Medulla oblongata (tissue), 1 donor: ENCODE measurements at regions not wholly inside any gene's neighbourhood (a gene's known extent, or its start where the extent isn't known, plus 50 kb on each side); places are given as distances from the start of the nearest gene placed in this dataset.
"Not testable (repeated sequence)": the region's sequence is repeated elsewhere in the genome, so short reads cannot be mapped to it uniquely, and the experiment has no call there.

ENCODE experiments used
- DNase-seq: peaks from one replicate; pipeline ENCODE4 v3.0.0-alpha.2; 2015; ENCODE audit errors: extremely low spot score

DNA sequence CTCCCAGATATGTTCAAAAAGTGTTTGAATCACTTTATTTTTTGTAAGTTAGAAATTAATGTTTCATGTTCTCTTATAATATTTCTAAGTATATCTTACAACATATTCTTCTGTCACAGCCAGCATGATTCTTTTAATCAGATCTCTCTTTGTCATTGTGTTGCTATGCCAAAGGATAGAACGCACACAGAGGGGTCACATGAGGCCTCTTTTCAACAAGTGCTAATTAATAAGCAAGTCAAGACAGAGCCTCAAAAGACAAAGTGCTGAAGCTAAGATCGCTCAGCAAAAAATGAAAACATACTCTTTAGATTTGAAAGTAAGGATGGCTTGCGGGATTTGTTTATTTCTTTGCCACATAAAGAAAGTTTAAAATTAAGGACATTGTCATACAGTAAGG, 508.8 kb upstream of the PTCHD4 start:
- DNase-seq = no peak

DNA sequence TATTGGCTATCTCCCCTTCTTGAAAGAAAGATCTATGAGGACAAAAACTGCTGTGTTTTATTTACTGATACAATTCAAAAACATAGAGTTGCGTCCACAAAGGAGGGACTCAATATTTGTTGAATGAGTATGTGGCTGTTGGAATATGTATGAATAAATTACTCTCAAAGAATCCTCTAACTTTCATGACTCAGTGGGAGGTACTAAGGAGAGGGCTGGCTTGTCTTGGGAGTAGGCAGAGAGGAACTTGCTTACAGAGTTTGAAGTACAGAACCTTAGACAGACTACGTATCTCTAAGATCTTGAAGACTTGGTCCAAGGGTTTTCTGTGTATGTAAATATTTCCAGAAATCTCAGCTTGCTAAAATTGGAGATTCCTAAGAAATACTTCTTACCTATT, 504.0 kb upstream of the PTCHD4 start:
- no peak for DNase-seq

DNA sequence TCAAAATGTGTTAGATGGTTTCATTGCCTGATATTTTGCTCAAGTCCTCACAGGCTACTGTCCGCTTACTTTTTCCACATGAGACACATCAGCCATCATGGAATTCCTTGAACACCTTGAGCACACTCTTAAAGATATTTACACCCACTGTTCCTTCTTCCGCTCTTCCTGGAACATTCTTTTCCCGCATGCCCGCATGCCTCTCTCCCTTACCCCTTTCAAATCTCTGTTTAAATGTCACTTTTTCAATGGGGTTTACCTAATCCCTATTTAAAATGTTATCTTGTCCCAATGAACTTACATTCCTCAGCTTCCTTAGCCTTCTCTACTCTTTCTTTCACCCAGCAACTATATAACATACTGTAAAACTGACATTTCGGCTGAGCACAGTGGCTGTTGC, 503.3 kb upstream of the PTCHD4 start:
- DNase-seq = no peak

- no peak for DNase-seq
These were observed 502.4 kb upstream of the PTCHD4 start for GRCh38 chr6:48613231-48613949.

GRCh38 chr6:48611332-48611731, 500.3 kb upstream of the PTCHD4 start:
- DNase-seq = no peak

DNA sequence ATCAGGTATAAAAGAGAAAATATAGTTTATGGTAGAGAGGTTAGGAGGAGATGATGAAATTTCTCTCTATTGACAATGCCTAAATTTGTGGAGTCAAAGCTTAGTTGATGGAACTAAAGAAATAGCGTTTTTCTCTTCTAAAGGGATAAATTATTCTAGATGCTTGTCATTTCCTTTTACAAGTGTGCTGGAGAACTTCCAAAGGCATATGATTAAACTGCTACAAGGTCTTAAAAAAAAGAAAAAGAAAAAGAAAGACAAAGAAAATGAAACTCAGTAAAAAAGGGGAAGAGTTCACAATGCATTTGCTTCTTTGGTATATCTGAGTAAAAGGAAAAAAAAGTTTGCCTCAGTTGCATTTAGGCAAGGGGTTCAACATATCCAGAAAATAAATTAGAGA, 499.8 kb upstream of the PTCHD4 start:
- DNase-seq = no peak

DNA sequence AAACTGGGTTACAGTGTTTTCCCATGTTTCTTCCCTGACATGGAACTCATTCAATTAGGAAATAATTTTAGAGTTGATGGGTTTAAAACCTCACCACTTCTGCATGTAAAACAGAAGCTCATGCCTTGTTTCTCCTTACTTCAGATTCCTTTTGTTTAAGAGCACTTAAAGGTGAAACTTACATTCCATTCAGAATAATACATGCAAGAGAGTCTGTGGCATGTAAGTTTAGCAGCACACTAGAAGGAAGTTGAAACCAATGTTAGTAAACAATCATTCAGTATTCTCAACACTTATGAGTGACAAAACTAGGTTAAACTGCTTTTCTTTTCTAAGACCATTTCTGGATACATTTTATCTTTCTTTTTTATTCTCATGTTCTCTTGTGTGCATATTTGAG, 495.6 kb upstream of the PTCHD4 start:
- DNase-seq = no peak

GRCh38 chr6:48597951-48598350, 487.0 kb upstream of the PTCHD4 start:
- no peak for DNase-seq

GRCh38 chr6:48596830-48597229, 485.8 kb upstream of the PTCHD4 start:
- DNase-seq = no peak

DNA sequence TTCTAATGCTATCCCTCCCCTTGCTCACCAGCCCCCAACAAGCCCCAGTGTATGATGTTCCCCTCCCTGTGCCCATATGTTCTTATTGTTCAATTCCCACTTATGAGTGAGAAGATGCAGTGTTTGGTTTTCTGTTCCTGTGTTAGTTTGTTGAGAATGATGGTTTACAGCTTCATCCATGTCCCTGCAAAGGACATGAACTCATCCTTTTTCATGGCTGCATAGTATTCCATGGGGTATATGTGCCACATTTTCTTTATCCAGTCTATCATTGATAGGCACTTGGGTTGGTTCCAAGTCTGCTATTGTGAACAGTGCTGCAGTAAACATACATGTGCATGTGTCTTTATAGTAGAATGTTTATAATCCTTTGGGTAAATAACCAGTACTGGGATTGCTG, 480.2 kb upstream of the PTCHD4 start:
- DNase-seq = not testable (repeated sequence)

DNA sequence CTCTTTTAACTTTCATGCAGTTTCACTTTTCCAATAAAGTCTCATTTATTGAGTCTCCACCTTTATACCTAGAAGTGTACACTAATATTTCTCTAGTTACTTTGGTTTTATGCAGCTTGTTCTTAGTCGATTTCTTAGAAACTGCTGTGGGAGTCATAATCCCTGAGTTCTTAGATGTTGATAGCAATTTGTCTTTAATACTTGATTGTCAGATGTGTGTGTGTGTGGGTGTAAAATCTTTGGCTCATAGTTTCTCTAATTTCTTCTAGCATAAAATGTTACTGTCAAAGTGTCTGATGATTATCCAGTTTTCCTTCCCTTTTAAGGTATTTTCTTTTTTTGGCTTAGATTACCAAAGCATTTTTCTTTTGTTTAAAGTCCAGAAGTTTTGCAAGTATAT, 473.8 kb upstream of the PTCHD4 start:
- no peak for DNase-seq

DNA sequence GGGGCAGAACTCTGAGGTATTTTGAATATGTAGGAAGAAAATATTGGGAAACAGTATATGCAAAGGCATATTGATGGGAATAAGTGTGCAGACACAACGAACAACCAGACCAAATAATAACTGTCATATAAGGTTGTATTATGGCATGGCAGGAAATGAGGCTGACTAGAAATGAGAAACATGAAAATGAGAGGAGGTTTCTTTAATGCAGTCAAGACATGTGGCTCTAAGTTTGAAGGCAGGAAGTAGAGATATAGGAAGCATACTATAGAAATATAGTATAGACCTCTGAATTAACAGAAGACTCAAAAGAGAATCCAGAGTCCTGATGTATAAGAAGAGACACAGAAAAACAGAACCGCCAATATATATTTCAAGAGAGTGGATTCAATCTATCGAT, 459.7 kb upstream of the PTCHD4 start:
- no peak for DNase-seq

DNA sequence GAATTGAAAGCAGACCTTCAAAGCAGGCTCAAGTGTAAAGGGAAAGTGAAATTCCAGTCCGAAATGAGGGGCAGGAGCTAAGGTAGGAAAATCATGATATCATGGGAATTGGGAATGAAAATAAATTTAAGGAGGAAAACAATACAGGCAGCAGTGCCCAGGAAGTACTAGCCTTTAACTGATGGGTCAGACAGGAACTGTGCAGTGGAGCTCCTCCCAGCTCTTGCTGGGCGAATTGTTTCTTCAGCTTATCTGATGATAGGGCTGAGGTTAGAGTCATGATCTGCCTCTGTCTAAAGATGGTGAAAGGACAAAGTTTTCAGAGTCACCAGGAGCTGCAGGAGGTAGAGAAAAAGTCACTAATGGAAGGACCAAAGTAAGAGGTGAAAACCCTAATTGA, 457.9 kb upstream of the PTCHD4 start:
- no peak for DNase-seq

DNA sequence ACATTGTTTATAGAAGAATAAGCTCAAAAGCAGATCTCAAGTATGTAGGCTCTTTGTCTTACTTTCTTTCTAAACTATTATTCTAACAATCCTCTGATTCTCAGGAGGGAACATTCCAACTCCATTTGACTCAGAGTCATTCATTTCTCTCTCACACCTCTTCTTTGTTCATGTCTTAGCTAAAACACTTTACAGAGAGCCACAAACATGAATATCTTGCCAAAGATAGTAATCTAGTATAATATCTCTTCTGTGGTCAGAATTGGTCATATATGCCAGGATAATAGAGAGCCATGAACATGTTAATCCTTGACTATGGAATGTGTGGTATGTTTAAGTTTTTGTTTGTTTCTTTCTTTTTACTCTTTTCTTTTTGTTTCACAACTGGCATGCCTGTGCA, 456.0 kb upstream of the PTCHD4 start:
- DNase-seq = no peak

- DNase-seq = peak; percentile 13
These were observed 453.2 kb upstream of the PTCHD4 start for GRCh38 chr6:48564036-48564820.

GRCh38 chr6:48563433-48563832, 452.4 kb upstream of the PTCHD4 start:
- peak; percentile 12 for DNase-seq

- no peak for DNase-seq
These were observed 449.4 kb upstream of the PTCHD4 start for GRCh38 chr6:48560408-48560807.

GRCh38 chr6:48553467-48554189, 442.6 kb upstream of the PTCHD4 start:
- DNase-seq = no peak

DNA sequence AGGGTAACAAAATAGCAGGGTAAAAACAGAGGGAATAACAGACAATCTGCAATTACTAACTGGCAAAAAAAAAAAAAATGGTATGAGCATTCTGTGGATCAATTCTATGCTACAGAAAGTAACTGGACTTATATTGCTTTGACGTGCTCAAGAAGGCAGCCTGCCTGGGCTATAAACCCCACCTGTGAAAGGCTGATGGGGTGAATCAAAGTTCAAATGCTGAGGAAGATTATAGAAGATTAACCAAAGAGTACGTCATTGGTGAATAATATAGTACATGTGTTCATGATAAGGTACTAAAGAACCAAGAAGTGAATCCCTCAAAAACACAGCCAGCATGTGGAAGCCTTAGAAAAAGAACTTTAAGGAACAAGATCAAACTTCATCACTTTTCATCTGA, 441.9 kb upstream of the PTCHD4 start:
- DNase-seq = no peak

GRCh38 chr6:48550603-48551002, 439.6 kb upstream of the PTCHD4 start:
- no peak for DNase-seq

DNA sequence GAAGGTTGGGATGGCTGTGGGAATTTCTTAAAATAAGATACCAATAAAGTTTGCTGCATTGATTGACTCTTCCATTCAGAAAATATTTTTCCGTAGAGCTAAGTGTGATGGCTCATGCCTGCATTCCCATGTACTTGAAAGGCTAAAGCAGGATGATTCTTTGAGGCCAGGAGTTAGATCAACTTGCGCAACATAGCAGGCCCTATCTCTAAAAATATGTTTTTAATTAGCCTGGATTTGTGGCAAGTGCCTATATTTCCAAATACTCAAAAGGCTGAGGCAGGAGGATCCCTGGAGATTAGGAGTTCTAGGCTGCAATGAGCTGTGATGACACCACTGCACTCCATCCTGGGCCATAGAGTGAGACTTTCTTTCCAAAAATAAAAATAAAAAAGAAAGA, 431.2 kb upstream of the PTCHD4 start:
- DNase-seq = no peak

- DNase-seq = no peak
These were observed 430.7 kb upstream of the PTCHD4 start for GRCh38 chr6:48541649-48542048.

DNA sequence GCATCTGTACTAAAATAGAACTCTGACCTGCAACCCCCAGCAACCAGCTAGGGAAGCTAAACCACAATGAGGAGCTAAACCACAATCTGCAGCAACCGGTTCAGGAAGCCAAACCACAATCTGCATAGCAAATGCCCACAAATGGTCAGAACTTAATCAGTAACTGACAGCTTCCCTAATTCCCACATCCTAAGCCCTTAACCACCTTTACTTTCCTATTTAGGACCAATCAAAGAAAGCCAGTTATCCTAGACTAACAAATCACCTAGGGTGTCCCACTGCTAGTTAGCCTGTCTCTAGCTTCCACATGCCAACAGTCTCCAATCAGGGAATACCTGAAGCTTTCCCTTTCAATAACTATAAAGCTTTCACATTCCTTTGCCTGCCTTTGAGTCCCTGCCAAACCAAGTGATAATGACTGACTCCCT, 424.6 kb upstream of the PTCHD4 start:
- no peak for DNase-seq
